ENCODE measurements at regions not wholly inside any gene's neighbourhood (a gene's known extent, or its start where the extent isn't known, plus 50 kb on each side); places are given as distances from the start of the nearest gene placed in this dataset.

GRCh38 chr11:45379162-45379863 lies 93.2 kb upstream of the SYT13 start:
- no peak for TF ChIP-seq CTCF (IDR thresholded peaks at IDR 0.05)
- TF ChIP-seq CREB1 (CRISPR knock-in tag; IDR thresholded peaks at IDR 0.05): no peak
- no peak for TF ChIP-seq ARID4B (CRISPR knock-in tag; IDR thresholded peaks at IDR 0.05; ENCODE audit: borderline replicate concordance)
